GM23338 (cell line): ENCODE measurements at regions not wholly inside any gene's neighbourhood (a gene's known extent, or its start where the extent isn't known, plus 50 kb on each side); places are given as distances from the start of the nearest gene placed in this dataset.

ENCODE experiments used
- EZH2 ChIP-seq: fragments of 200-600 bp; sonication (generic); IDR thresholded peaks from one replicate; pipeline ENCODE4 v1.8.0; 2017; ENCODE audit warnings: antibody characterized with exemption, mild to moderate bottlenecking, low read depth; ENCODE audit not compliant: unreplicated experiment
- JUNB ChIP-seq: IDR thresholded peaks from one replicate; pipeline ENCODE4 v1.6.1; 2016; ENCODE audit warnings: antibody characterized with exemption; ENCODE audit not compliant: unreplicated experiment
- POLR2AphosphoS5 ChIP-seq: IDR thresholded peaks from 2 replicates; pipeline ENCODE4 v1.6.1; 2016; ENCODE audit warnings: antibody characterized with exemption, low read depth
- TF ChIP-seq, protein P1 (sequence below), 2 experiments: fragments of 200-600 bp in 1 of 2; sonication (generic) in 1 of 2; conservative IDR thresholded peaks; 2 replicates each; pipeline versions ENCODE4 v1.5.1 to v1.6.1; 2016 to 2017; ENCODE audit warnings: antibody characterized with exemption in 2 of 2, low read depth in 2 of 2, mild to moderate bottlenecking in 2 of 2, moderate library complexity in 1 of 2
- TF ChIP-seq, protein P2 (sequence below): IDR thresholded peaks from one replicate; pipeline ENCODE4 v1.6.1; 2018; ENCODE audit warnings: antibody characterized with exemption; ENCODE audit not compliant: unreplicated experiment

DNA sequence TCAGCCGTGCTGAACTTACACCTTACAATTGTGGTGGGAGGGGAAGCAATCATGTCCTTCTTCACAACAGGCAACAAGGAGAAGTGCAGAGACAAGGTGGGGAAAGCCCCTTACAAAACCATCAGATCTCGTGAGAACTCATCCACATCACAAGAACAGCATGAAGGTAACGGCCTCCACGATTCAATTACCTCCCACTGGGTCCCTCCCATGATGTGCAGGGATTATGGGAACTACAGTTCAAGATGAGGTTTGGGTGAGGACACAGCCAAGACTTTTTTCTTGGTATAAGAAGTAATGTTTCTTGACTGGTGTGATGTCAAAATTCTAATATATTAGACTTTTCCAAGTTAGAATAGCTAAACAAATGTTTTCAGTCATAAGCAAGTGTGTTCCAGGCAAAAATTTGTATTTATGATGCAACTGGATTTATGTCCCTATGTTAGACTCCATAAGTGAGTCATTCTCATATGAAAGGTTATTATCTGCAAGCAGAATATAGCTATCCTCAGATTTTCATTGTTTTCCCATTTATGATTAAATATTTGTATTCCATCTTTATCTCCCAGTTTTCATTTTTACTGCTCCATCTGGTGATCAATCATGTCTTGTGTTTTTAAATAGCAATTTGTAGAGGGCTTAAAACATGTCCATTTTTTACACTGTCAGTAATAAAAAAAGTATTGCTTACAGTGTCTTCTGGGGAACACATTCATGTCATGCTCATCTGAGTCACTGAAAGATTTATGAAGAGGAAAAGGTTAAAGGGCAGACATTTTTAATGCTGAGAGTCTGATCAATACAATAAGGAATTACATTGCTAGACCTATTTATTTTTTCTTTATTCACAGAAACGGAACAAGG lies 995.2 kb upstream of the CDH2 start:
- TF ChIP-seq, protein P1, sequence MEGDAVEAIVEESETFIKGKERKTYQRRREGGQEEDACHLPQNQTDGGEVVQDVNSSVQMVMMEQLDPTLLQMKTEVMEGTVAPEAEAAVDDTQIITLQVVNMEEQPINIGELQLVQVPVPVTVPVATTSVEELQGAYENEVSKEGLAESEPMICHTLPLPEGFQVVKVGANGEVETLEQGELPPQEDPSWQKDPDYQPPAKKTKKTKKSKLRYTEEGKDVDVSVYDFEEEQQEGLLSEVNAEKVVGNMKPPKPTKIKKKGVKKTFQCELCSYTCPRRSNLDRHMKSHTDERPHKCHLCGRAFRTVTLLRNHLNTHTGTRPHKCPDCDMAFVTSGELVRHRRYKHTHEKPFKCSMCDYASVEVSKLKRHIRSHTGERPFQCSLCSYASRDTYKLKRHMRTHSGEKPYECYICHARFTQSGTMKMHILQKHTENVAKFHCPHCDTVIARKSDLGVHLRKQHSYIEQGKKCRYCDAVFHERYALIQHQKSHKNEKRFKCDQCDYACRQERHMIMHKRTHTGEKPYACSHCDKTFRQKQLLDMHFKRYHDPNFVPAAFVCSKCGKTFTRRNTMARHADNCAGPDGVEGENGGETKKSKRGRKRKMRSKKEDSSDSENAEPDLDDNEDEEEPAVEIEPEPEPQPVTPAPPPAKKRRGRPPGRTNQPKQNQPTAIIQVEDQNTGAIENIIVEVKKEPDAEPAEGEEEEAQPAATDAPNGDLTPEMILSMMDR (conservative IDR thresholded peaks at IDR 0.05; ENCODE audit: low read depth in 2 of 2) = no peak
- TF ChIP-seq EZH2 = no peak
- TF ChIP-seq JUNB = no peak
- TF ChIP-seq, protein P2, sequence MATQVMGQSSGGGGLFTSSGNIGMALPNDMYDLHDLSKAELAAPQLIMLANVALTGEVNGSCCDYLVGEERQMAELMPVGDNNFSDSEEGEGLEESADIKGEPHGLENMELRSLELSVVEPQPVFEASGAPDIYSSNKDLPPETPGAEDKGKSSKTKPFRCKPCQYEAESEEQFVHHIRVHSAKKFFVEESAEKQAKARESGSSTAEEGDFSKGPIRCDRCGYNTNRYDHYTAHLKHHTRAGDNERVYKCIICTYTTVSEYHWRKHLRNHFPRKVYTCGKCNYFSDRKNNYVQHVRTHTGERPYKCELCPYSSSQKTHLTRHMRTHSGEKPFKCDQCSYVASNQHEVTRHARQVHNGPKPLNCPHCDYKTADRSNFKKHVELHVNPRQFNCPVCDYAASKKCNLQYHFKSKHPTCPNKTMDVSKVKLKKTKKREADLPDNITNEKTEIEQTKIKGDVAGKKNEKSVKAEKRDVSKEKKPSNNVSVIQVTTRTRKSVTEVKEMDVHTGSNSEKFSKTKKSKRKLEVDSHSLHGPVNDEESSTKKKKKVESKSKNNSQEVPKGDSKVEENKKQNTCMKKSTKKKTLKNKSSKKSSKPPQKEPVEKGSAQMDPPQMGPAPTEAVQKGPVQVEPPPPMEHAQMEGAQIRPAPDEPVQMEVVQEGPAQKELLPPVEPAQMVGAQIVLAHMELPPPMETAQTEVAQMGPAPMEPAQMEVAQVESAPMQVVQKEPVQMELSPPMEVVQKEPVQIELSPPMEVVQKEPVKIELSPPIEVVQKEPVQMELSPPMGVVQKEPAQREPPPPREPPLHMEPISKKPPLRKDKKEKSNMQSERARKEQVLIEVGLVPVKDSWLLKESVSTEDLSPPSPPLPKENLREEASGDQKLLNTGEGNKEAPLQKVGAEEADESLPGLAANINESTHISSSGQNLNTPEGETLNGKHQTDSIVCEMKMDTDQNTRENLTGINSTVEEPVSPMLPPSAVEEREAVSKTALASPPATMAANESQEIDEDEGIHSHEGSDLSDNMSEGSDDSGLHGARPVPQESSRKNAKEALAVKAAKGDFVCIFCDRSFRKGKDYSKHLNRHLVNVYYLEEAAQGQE = no peak
- no peak for TF ChIP-seq POLR2AphosphoS5
